Thoracic aorta (tissue), 2 donors: ENCODE measurements at regions not wholly inside any gene's neighbourhood (a gene's known extent, or its start where the extent isn't known, plus 50 kb on each side); places are given as distances from the start of the nearest gene placed in this dataset.

Experiments
- ATAC-seq: fragments of 150-250 bp; one replicate; pipeline ENCODE4 v1.8.0; 2017; ENCODE audit warnings: low read depth; ENCODE audit not compliant: insufficient number of reproducible peaks, low FRiP score
- DNase-seq: peaks from one replicate; pipeline ENCODE4 v3.0.0-alpha.2; 2020; ENCODE audit warnings: low spot score
- H3K27ac ChIP-seq, 2 donors: fragments of 200-600 bp; sonication (generic); 1 replicate in 1 of 2; 2 replicates in 1 of 2; pipeline ENCODE4 v1.5.1; 2016; ENCODE audit warnings: mild to moderate bottlenecking in 2 of 2, moderate library complexity in 2 of 2
- H3K27me3 ChIP-seq: fragments of 200-600 bp; sonication (generic); replicated peaks from 2 replicates; pipeline ENCODE4 v1.6.0; 2016; ENCODE audit warnings: mild to moderate bottlenecking; ENCODE audit not compliant: insufficient read depth
- H3K36me3 ChIP-seq: fragments of 200-600 bp; sonication (generic); one replicate; pipeline ENCODE4 v1.5.1; 2016
- H3K4me1 ChIP-seq, 2 donors: fragments of 200-600 bp; sonication (generic); 1 replicate in 1 of 2; 2 replicates in 1 of 2; pipeline versions ENCODE4 v1.5.1 to v1.6.0; 2016; ENCODE audit warnings: low read depth in 2 of 2, mild to moderate bottlenecking in 1 of 2; ENCODE audit not compliant: control insufficient read depth in 1 of 2
- H3K4me3 ChIP-seq: fragments of 200-600 bp; sonication (generic); 2 replicates; pipeline ENCODE4 v1.5.1; 2016; ENCODE audit warnings: mild to moderate bottlenecking
- H3K9me3 ChIP-seq: fragments of 200-600 bp; sonication (generic); 2 replicates; pipeline ENCODE4 v1.5.1; 2016
- TF ChIP-seq, protein P1 (sequence below): fragments of 200-600 bp; sonication (generic); IDR thresholded peaks from one replicate; pipeline ENCODE4 v1.5.1; 2019; ENCODE audit warnings: antibody characterized with exemption

DNA sequence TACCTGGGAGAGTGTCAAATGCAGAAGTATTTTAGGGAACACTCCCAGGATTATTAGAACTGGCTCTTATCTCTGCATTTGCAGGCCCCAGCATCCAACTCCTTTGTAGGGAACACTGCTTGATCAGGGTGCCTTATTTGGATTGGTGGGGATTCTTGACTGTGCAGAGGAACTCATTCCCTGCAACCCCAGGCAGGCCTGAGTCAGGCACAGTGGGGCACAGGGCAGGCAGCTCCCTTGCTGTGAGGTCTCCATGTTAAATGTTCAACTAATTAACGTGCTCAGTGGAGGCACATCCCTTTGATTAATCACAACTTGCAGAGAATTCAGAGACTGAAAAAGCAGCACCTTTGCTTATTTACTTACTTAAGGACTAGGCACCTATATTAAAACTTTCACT is 102.3 kb upstream of the TENM4 start:
- Histone ChIP-seq H3K4me1 (no peaks in the 10 kb centered on the region), H3K9me3 (no peaks in the 10 kb centered on the region), H3K27ac (no peak overlapping the region), H3K36me3 (no peaks in the 10 kb centered on the region), H3K4me3 (no peak overlapping the region), H3K27me3 (no peaks in the 10 kb centered on the region)
- ATAC-seq (no peak), DNase-seq (no peak)
- TF ChIP-seq, protein P1, sequence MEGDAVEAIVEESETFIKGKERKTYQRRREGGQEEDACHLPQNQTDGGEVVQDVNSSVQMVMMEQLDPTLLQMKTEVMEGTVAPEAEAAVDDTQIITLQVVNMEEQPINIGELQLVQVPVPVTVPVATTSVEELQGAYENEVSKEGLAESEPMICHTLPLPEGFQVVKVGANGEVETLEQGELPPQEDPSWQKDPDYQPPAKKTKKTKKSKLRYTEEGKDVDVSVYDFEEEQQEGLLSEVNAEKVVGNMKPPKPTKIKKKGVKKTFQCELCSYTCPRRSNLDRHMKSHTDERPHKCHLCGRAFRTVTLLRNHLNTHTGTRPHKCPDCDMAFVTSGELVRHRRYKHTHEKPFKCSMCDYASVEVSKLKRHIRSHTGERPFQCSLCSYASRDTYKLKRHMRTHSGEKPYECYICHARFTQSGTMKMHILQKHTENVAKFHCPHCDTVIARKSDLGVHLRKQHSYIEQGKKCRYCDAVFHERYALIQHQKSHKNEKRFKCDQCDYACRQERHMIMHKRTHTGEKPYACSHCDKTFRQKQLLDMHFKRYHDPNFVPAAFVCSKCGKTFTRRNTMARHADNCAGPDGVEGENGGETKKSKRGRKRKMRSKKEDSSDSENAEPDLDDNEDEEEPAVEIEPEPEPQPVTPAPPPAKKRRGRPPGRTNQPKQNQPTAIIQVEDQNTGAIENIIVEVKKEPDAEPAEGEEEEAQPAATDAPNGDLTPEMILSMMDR = no peak

DNA sequence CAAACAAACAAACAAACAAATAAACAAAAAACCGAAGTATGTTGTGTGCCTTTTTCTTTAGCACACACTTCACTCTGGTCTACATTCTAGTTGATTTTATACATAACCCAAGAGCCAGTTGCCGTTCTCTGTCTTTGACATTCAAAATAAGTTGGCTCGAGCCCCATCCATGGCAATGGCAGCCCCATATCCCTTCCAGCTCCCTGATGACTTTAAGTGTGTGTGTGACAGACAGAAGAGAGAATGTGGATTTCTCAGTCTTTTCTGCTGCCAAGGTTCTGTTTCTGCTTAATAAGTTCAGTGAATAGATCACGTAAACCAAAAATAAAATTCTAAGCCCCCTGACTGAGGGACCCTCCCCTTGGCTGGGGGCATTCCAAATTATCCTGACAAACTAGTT is 100.6 kb upstream of the TENM4 start:
- Histone ChIP-seq H3K4me3 (no peak overlapping the region), H3K9me3 (no peaks in the 10 kb centered on the region), H3K27ac (no peak overlapping the region), H3K27me3 (no peaks in the 10 kb centered on the region), H3K4me1 (no peaks in the 10 kb centered on the region), H3K36me3 (no peaks in the 10 kb centered on the region)
- no peak for DNase-seq
- no peak for ATAC-seq
- TF ChIP-seq, protein P1 = no peak

DNA sequence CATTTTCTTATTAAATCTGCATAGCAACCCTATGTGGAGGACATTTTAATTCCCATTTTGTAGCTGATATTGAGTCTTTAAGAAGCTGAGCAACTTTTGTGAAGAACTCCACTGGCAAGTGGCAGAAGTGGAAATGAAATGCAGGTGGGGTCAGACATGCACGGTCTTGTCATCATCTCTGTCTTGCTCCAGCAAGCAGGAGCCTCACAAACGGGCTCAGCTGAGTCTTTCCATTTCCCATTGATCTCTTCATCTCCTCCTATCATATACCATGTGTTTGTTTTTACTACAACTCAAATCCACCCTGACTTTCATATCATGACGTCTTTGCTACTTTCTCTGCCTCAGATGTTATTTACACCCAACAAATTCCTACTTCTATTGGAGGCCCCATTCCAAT is 97.9 kb upstream of the TENM4 start:
- Histone ChIP-seq H3K36me3 (no peaks in the 10 kb centered on the region), H3K27ac (no peak overlapping the region), H3K4me1 (no peaks in the 10 kb centered on the region), H3K9me3 (no peaks in the 10 kb centered on the region), H3K4me3 (no peak overlapping the region), H3K27me3 (no peaks in the 10 kb centered on the region)
- TF ChIP-seq, protein P1 = no peak
- ATAC-seq (no peak), DNase-seq (no peak)

DNA sequence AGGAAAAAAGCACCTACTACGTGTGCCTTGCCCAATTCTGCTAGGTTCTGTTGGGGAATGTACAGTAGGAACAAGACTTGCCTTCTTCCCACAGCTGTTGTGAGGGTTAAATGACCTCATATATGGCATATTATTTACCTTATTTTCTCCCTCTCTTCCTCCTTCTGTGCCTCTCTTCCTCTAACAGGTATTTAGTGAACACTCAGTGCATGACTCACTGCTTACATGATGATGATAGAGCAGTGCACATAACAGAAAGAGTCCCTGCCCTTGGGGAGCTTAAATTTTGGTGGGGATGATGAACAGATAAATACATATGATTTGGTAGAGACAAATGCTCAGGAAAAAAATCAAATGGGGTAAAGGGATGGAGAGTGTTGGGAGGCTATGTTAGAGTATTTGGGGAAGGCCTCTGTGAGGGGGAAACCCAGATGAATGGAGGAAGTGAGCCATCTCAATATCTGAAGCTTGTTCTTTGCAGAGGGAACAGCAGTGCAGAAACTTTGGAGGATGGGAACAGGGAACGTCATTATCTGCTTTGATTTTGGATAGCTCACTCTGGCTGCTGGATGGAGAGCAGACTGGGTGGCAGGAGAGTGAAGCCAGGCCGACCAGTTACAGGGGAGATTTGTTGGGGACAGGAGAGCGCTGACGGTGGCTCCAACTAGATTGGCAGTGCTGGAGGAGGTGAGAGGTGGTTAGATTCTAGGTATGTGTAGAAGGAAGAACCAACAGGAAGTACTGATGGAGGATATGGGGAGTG is 95.5 kb upstream of the TENM4 start:
- ATAC-seq (no peak), DNase-seq (no peak)
- Histone ChIP-seq H3K27ac (no peak overlapping the region), H3K27me3 (no peaks in the 10 kb centered on the region), H3K4me3 (no peak overlapping the region), H3K36me3 (no peaks in the 10 kb centered on the region), H3K9me3 (no peaks in the 10 kb centered on the region), H3K4me1 (no peaks in the 10 kb centered on the region)
- TF ChIP-seq, protein P1 = no peak

DNA sequence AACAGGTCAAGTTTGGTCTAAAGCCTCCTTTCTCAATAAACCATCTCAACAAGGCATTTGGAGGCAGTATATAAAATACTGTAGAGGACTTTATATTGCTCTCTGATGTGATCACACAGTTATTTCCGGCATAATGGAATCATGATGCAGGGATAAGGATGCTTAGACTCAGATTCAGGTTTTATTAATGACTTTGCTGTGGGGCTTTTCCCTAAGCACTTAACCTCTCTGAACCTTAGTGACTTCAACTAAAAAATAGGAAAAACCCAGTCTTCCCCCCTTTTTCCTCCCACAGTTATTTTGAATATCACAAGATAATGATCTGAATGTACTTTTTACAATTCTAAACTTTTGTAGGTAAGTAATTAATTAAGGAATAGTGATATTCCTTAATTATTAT is 94.8 kb upstream of the TENM4 start:
- TF ChIP-seq, protein P1 = no peak
- no peak for ATAC-seq
- Histone ChIP-seq H3K4me1 (no peaks in the 10 kb centered on the region), H3K27me3 (no peaks in the 10 kb centered on the region), H3K9me3 (no peaks in the 10 kb centered on the region), H3K27ac (no peak overlapping the region), H3K36me3 (no peaks in the 10 kb centered on the region), H3K4me3 (no peak overlapping the region)
- DNase-seq = no peak
